ENCODE measurements at regions not wholly inside any gene's neighbourhood (a gene's known extent, or its start where the extent isn't known, plus 50 kb on each side); places are given as distances from the start of the nearest gene placed in this dataset.
"Not testable (repeated sequence)": the region's sequence is repeated elsewhere in the genome, so short reads cannot be mapped to it uniquely, and the experiment has no call there.

DNA sequence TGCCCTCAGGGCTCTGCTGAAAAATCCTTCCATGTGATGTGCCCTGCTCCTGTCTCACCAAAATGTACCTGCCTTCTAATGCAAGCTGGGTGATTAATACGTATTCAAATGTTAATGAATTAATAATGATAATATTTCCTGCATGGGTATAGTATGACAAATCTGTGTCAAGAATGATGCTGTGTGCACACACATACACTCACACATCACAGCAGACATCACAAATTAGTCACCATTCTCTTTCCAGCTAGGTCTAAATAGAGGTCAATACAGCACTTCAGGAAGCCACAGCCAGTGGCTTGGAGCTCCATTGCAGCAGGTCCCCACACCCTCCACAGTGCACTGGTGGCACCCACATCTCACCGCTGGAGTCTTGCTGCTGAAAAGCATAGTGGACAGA lies 681.2 kb upstream of the NRP1 start:
- DNase-seq (ENCODE audit: low spot score): no peak

GRCh38 chr10:34013235-34013634 lies 678.8 kb upstream of the NRP1 start:
- no peak for DNase-seq (ENCODE audit: low spot score)

DNA sequence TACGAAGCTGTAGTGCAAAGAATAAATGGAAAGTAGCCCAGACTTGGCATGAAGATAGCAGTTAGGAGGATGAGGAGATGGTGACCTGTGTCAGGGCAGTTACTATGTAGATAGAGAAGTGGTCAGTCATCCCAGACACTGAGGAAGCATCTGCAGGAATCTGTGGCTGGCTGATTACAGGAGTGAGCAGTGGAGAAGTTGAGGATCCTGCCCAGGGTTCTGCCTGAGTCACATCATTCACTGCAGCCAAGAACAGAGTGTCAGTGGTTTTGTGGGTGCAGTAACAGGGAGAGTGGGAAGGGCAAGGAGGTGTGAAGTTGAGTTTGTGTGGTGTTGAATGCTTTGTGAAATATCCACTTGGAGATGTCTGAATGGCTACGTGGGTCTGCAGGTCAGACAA lies 676.4 kb upstream of the NRP1 start:
- DNase-seq (ENCODE audit: low spot score): no peak

DNA sequence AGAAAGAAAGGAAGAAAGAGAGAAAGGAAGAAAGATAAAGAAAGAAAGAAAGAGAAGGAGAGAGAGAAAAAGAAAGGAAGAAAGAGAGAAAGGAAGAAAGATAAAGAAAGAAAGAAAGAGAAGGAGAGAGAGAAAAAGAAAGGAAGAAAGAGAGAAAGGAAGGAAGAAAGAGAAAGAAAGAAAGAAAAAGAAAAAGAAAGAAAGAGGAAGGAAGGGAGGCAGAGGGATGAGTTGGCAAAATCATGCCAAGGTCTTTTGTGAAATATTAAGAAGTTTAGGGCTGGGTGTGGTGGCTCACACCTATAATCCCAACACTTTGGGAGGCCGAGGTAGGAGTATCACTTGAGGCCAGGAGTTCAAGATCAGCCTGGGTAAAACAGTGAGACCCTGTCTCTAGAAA lies 675.8 kb upstream of the NRP1 start:
- DNase-seq (ENCODE audit: low spot score): not testable (repeated sequence)

DNA sequence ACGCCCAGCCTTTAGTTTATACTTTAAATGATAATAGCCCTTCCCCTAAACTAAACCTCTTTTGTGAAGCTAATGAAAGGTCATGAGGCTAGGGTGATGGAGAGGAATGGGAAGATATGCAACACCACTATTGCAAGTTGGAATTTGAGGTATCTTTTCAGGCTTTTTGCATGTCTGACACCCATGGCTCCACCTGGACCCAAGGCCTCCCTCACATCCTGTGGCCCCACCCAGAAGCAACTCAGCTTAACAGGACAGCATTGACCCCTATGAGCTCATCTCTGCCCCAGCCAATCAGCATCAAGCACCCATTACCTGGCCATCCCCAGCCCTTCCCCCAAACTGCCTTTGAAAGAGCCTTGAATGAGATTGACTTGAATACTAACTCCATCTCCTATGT lies 674.2 kb upstream of the NRP1 start:
- no peak for DNase-seq (ENCODE audit: low spot score)

- no peak for DNase-seq (ENCODE audit: low spot score)
Observed at GRCh38 chr10:34006471-34006870, 672.0 kb upstream of the NRP1 start.

GRCh38 chr10:34003561-34003960 lies 669.1 kb upstream of the NRP1 start:
- no peak for DNase-seq (ENCODE audit: low spot score)

DNA sequence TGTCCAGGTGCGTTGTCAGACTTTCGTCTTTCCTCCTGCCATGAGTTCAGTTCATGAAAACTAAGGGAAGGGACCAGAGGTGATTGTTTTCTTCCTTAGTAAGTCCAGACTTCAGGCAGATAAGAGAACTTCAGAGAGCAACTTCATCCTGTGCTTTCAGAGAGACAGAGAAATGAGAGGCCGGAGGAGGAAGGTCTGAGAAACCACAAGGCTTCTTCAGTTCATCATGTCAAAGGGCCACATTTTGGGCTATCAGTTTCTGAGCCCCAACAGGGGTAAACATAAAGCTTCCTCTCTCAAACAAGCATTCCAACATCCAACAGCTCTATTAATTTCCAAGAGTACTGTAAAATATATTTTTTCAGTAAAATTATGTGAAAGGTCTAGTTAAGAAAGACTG lies 668.4 kb upstream of the NRP1 start:
- DNase-seq (ENCODE audit: low spot score): no peak

GRCh38 chr10:34001831-34002230 lies 667.4 kb upstream of the NRP1 start:
- DNase-seq (ENCODE audit: low spot score): no peak

- DNase-seq (ENCODE audit: low spot score): no peak
Observed at GRCh38 chr10:34001087-34001580, 666.7 kb upstream of the NRP1 start.

DNA sequence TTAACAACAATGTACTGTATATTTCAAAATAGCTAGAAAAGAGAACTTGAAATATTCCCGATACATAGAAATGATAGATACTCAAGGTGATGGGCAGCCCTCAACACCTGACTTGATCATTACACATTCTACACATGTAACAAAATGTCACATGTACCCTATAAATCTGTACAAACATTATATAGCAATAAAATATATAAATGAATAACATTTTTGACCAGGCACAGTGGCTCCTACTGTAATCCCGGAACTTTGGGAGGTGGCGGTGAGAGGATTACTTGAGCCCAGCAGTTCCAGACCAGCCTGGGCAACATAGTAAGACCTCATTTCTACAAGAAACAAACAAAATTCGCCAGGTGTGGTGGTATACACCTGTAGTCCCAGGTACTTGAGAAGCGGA lies 659.5 kb upstream of the NRP1 start:
- DNase-seq (ENCODE audit: low spot score): no peak

- DNase-seq (ENCODE audit: low spot score): no peak
Observed at GRCh38 chr10:33991924-33992323, 657.5 kb upstream of the NRP1 start.

DNA sequence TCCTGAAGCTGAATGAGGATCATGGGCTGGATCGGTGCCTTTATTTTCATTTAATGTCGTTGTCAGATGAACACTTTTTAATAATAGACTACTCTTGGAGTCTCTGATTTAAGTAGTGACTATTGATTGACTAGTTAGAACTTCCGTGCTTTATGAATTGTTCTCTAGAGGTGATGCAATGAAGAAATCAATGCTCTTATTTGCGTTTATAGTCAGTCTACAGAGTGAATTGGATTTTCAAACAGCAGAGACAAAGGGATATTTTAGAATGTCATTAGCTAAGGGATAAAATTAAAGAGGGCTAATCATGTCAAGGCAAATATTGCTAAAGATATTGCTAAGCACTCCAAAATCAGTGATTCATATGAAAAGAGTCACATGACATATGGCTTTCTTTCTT lies 652.0 kb upstream of the NRP1 start:
- no peak for DNase-seq (ENCODE audit: low spot score)

DNA sequence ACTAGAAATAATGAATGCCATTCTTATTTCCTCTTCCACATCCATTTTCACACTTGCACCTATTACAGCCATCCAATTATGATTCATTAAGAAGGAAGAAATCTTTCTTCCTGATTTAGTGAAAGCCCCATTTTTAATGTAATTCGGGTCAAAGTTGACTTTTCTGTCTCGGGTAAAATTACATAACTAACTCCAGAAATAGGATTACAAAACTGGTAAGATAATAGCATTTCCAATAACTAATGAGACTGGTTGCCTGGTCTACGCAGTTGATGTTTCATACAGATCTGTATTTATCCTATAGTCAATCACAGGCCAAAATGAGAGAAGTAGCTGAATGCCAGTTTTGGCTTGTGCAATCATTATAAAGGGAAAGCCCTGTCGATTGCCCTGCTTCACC lies 651.5 kb upstream of the NRP1 start:
- no peak for DNase-seq (ENCODE audit: low spot score)

GRCh38 chr10:33982995-33983394 lies 648.5 kb upstream of the NRP1 start:
- no peak for DNase-seq (ENCODE audit: low spot score)

DNA sequence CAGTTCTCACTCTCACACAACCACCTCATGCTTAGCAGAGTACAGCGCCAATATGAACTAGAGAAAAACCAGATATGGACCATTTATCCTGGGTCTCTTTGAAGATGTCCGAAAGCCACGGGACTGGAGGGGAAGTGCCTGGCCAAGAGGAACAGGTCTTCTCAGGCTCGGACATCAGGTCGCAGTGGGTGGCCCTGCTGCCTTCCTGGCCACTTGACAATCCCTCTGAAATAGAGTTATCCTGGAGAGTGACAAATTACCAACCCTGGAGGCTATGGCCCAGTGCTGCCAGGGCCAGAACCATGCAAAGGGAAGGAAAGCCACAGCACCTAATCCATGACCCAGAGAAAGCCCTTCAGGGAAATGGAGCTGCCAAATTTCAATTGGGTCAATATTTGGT lies 646.8 kb upstream of the NRP1 start:
- DNase-seq (ENCODE audit: low spot score): no peak

DNA sequence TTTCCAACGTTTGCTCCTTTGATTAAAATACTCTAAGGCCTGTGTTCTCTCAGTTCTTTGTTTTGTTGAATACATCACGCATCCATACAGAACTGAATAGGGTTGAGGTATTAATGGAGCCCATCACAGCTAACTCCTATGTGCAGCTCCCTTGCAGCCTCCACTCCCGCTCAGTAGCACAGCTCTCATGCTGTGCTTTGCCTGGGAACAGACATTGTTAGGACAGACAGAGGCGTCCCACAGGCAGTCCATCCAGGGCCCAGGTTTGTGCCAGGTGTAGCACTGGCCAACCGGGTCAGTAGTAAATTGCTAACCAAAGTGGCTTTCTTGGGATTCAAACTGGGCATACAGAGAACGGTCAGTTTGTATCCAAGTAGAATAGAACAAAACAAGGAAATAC lies 644.7 kb upstream of the NRP1 start:
- DNase-seq (ENCODE audit: low spot score): no peak

GRCh38 chr10:33975481-33975880 lies 641.0 kb upstream of the NRP1 start:
- no peak for DNase-seq (ENCODE audit: low spot score)

GRCh38 chr10:33974976-33975478 lies 640.6 kb upstream of the NRP1 start:
- no peak for DNase-seq (ENCODE audit: low spot score)

- no peak for DNase-seq (ENCODE audit: low spot score)
Observed at GRCh38 chr10:33968983-33969382, 634.5 kb upstream of the NRP1 start.

DNA sequence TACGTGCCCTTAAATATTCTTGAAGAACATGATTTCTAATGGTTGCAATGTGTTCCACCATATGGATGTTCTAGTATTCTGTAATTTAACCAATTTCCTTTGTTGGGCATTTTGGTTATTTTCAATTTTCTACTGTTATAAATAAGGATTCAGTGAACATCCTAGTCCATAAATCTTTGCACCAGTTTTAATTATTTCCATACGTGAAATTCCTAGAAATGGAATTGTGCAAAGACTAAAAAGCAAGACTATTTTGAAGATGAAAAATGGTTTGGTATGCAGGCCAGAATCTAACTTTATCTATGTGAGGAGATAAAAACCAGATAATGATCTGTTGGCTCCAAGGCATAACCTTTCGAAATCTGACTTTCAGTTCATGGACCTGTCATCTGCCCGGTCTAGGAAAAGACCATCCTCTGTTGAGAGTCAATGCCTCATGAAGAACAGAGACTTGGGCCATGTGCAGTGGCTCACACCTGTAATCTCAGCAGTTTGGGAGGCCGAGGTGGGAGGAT lies 633.2 kb upstream of the NRP1 start:
- DNase-seq (ENCODE audit: low spot score): no peak

GRCh38 chr10:33966946-33967345 lies 632.5 kb upstream of the NRP1 start:
- DNase-seq (ENCODE audit: low spot score): no peak

DNA sequence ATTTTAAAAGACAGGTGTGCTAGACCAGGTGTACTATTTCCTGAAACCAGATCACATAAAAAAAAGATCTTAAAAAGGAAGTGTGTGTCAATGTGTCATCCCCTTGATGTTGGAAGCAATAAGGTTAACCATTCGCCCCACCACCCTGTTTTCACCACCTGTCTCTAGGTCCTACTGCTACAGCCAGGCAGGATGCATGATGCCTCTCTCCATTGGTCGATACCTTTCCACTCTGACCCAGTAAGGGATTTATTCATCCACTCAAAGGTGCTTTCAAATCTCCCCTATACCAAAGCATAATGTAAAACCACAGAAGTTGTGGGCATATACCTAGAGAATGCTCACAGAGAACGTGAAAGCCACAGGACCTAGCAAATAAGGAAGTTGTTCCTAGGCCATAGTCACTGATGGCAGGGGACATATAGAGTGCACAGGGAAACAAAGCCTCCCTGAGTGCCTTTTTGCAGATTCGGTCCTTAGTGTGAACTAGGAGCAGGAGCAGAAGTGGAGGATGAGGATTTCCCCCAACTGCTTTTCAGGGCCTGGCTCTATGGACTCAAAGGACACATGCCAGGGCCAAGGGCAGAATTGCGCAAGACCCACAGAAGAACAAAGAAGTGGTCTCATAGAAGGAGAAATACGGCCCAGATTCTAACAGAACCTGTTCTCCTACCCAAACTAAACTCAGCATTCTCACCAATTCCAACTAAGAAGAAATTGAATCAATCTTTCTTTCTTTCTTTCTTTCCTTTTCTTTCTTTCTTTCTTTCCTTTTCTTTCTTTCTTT lies 631.5 kb upstream of the NRP1 start:
- DNase-seq (ENCODE audit: low spot score): no peak

GRCh38 chr10:33963729-33964128 lies 629.3 kb upstream of the NRP1 start:
- no peak for DNase-seq (ENCODE audit: low spot score)

Data from putamen (tissue), 1 donor.